ENCODE measurements at regions not wholly inside any gene's neighbourhood (a gene's known extent, or its start where the extent isn't known, plus 50 kb on each side); places are given as distances from the start of the nearest gene placed in this dataset.
"Not testable (repeated sequence)": the region's sequence is repeated elsewhere in the genome, so short reads cannot be mapped to it uniquely, and the experiment has no call there.

- FAIRE-seq; H3K79me2 ChIP-seq (ENCODE audit: control insufficient read depth, insufficient read depth, low read length); DNase-seq (ENCODE audit: low read depth, low spot score); H3K36me3 ChIP-seq (ENCODE audit: control insufficient read depth in 2 of 2, extremely low read depth in 1 of 2, insufficient read depth in 2 of 2, low read length in 2 of 2); H3K4me1 ChIP-seq (ENCODE audit: control insufficient read depth, extremely low read depth, insufficient read depth, low read length); POLR2A ChIA-PET; intact Hi-C loops (cut with micrococcal nuclease); CTCF ChIA-PET; H4K20me1 ChIP-seq (replicated peaks; ENCODE audit: control insufficient read depth, extremely low read depth, insufficient read depth, low read length); BruUV-seq (replicated peaks); H3K4me2 ChIP-seq (ENCODE audit: insufficient read depth, low read length); H3K9me3 ChIP-seq (replicated peaks; ENCODE audit: control insufficient read depth, insufficient read depth, low read length); dilution Hi-C loops (cut with MboI; ENCODE audit: extremely low pct_ligation_motif_present, low sequenced_read_pairs); H3K27me3 ChIP-seq (ENCODE audit: control insufficient read depth in 2 of 2, insufficient read depth in 2 of 2, low read length in 2 of 2); H3K9ac ChIP-seq (replicated peaks; ENCODE audit: extremely low read depth, insufficient read depth, low read length); H3K27ac ChIP-seq (ENCODE audit: insufficient read depth, low read depth, low read length); H3K4me3 ChIP-seq (replicated peaks in 1 of 3; ENCODE audit: insufficient read depth in 1 of 3, low read depth in 1 of 3, low read length in 3 of 3); H3K9me1 ChIP-seq (replicated peaks; ENCODE audit: control insufficient read depth, extremely low read depth, insufficient read depth, low read length); H2AFZ ChIP-seq (ENCODE audit: low read depth, low read length): not testable (repeated sequence)
Measured at GRCh38 chr2:95699201-95700184, 107.7 kb downstream of the TRIM43 start.

- TF ChIP-seq CTCF (IDR thresholded peaks at IDR 0.05; ENCODE audit: extremely low read depth in 1 of 2, insufficient read depth in 1 of 2, low read depth in 1 of 2, low read length in 2 of 2) (no peak), MAX (IDR thresholded peaks at IDR 0.05; ENCODE audit: insufficient read depth, insufficient read length) (no peak), FOS (IDR thresholded peaks at IDR 0.05; ENCODE audit: borderline replicate concordance, insufficient read depth, low read length) (no peak), JUN (IDR thresholded peaks at IDR 0.05; ENCODE audit: borderline replicate concordance, insufficient read depth, insufficient read length, low read depth) (no peak), EZH2 (IDR thresholded peaks at IDR 0.05; ENCODE audit: borderline replicate concordance, low read depth, low read length, severe bottlenecking) (no peak), MYC (IDR thresholded peaks at IDR 0.05; ENCODE audit: low read depth, low read length) (no peak), POLR2A (IDR thresholded peaks at IDR 0.05; ENCODE audit: low read depth, low read length) (no peak), GATA2 (IDR thresholded peaks at IDR 0.05; ENCODE audit: insufficient read depth, insufficient read length, low read depth, low read length) (no peak)
- H3K9ac ChIP-seq (replicated peaks; ENCODE audit: extremely low read depth, insufficient read depth, low read length) = no peak overlapping the region
- ChIA-PET CTCF (no interaction called here), POLR2A (no interaction called here)
- BruUV-seq (replicated peaks) = no TSS peak
- FAIRE-seq = no peak
- H3K4me2 ChIP-seq (ENCODE audit: insufficient read depth, low read length) = no peak overlapping the region
- no peaks in the 10 kb centered on the region for H3K79me2 ChIP-seq (ENCODE audit: control insufficient read depth, insufficient read depth, low read length)
- no peak overlapping the region for H2AFZ ChIP-seq (ENCODE audit: low read depth, low read length)
- no peaks in the 10 kb centered on the region for H3K36me3 ChIP-seq (ENCODE audit: control insufficient read depth in 2 of 2, extremely low read depth in 1 of 2, insufficient read depth in 2 of 2, low read length in 2 of 2)
- no peaks in the 10 kb centered on the region for H4K20me1 ChIP-seq (replicated peaks; ENCODE audit: control insufficient read depth, extremely low read depth, insufficient read depth, low read length)
- no peaks in the 10 kb centered on the region for H3K9me1 ChIP-seq (replicated peaks; ENCODE audit: control insufficient read depth, extremely low read depth, insufficient read depth, low read length)
- no peaks in the 10 kb centered on the region for H3K9me3 ChIP-seq (replicated peaks; ENCODE audit: control insufficient read depth, insufficient read depth, low read length)
- no peak overlapping the region for H3K4me3 ChIP-seq (replicated peaks in 1 of 3; ENCODE audit: insufficient read depth in 1 of 3, low read depth in 1 of 3, low read length in 3 of 3)
- no peak overlapping the region for H3K27ac ChIP-seq (ENCODE audit: insufficient read depth, low read depth, low read length)
- no peaks in the 10 kb centered on the region for H3K4me1 ChIP-seq (ENCODE audit: control insufficient read depth, extremely low read depth, insufficient read depth, low read length)
- dilution Hi-C loops (cut with MboI; ENCODE audit: extremely low pct_ligation_motif_present, low sequenced_read_pairs) (no loop called here), intact Hi-C loops (cut with micrococcal nuclease) (no loop called here)
- H3K27me3 ChIP-seq (ENCODE audit: control insufficient read depth in 2 of 2, insufficient read depth in 2 of 2, low read length in 2 of 2) = no peaks in the 10 kb centered on the region
- no peak for DNase-seq (ENCODE audit: low read depth, low spot score)
Measured at GRCh38 chr2:95700519-95700918, 108.7 kb downstream of the TRIM43 start.

All from endothelial cell of umbilical vein (primary cell).